Lung (tissue), 11 donors: ENCODE measurements at regions not wholly inside any gene's neighbourhood (a gene's known extent, or its start where the extent isn't known, plus 50 kb on each side); places are given as distances from the start of the nearest gene placed in this dataset.

Experiments used
- ATAC-seq: fragments of 200-7000 bp; cut with Tn5 transposase; one replicate; pipeline ENCODE4 v1.9.1; 2020; ENCODE audit warnings: moderate number of reproducible peaks; ENCODE audit not compliant: insufficient read depth, low FRiP score
- DNase-seq, 3 donors: peaks; one replicate each; pipeline ENCODE4 v3.0.0-alpha.2; 2013 to 2017
- H3K27ac ChIP-seq, 2 donors: one replicate each; pipeline ENCODE4 v1.5.1; 2013; ENCODE audit warnings: mild to moderate bottlenecking in 2 of 2, moderate library complexity in 2 of 2, control low read depth in 1 of 2, inconsistent platforms in 1 of 2, low read depth in 1 of 2, low read length in 1 of 2
- H3K27me3 ChIP-seq, 3 donors: one replicate each; pipeline ENCODE4 v1.5.1; 2013; ENCODE audit warnings: low read length in 2 of 3; ENCODE audit not compliant: control insufficient read depth in 3 of 3, insufficient read depth in 3 of 3
- H3K36me3 ChIP-seq, 4 donors: one replicate each; pipeline ENCODE4 v1.5.1; 2013; ENCODE audit warnings: low read length in 4 of 4, mild to moderate bottlenecking in 1 of 4, moderate library complexity in 1 of 4; ENCODE audit not compliant: control insufficient read depth in 4 of 4, insufficient read depth in 4 of 4
- H3K4me1 ChIP-seq, 5 donors: one replicate each; pipeline ENCODE4 v1.5.1; 2013; ENCODE audit warnings: low read length in 5 of 5, mild to moderate bottlenecking in 2 of 5, moderate library complexity in 1 of 5; ENCODE audit not compliant: control insufficient read depth in 5 of 5, insufficient read depth in 5 of 5
- H3K4me3 ChIP-seq: one replicate; pipeline ENCODE4 v1.5.1; 2013; ENCODE audit warnings: mild to moderate bottlenecking, control low read depth, moderate library complexity
- H3K9ac ChIP-seq, 2 donors: one replicate each; pipeline ENCODE4 v1.5.1; 2013; ENCODE audit warnings: low read length in 2 of 2, control low read depth in 1 of 2; ENCODE audit not compliant: insufficient read depth in 1 of 2
- H3K9me3 ChIP-seq, 4 donors: one replicate each; pipeline ENCODE4 v1.5.1; 2013; ENCODE audit warnings: low read length in 3 of 4, mild to moderate bottlenecking in 1 of 4, moderate library complexity in 1 of 4; ENCODE audit not compliant: control insufficient read depth in 4 of 4, insufficient read depth in 3 of 4
- CTCF ChIP-seq: IDR thresholded peaks from 2 replicates; pipeline ENCODE4 v1.5.1; 2012; ENCODE audit warnings: mild to moderate bottlenecking; ENCODE audit errors: control extremely low read depth, extremely low read depth
- WGBS, 2 donors: extraction: QIAGEN DNeasy Blood & Tissue Kit; methylation state at CpG; one replicate each; pipeline ENCODE4 v1.1.7; 2013; 5-methylcytosine and 5-hydroxymethylcytosine counted together
- donor health status: control.
- donor health status: control.
- donor health status: Bipolar disorder and iron deficiency.
- donor health status: healthy.
- donor health status: DM: yes; HTN: yes; CAD: no.

- no peak for DNase-seq
- Histone ChIP-seq H3K27me3 (no peaks in the 10 kb centered on the region), H3K36me3 (no peaks in the 10 kb centered on the region), H3K27ac (no peak overlapping the region), H3K9ac (no peak overlapping the region), H3K4me1 (peaks cover 0 to 17% (median 7%) of the 10 kb centered on the region in 5 donors), H3K4me3 (no peak overlapping the region), H3K9me3 (no peaks in the 10 kb centered on the region)
- WGBS, 2 donors = 81 to 83% methylated on average over 2 of the region's 2 CpGs
- TF ChIP-seq CTCF = no peak
- no peak for ATAC-seq
Observed at GRCh38 chr17:13421581-13422130, 180.1 kb downstream of the HS3ST3A1 start.

GRCh38 chr17:13420878-13421277 is 180.9 kb downstream of the HS3ST3A1 start:
- peak overlapping the region in 1 of 2 donors; percentile 82 for H3K27ac ChIP-seq
- ATAC-seq = peak; percentile 52
- peak in 1 of 3 donors; percentile 36 for DNase-seq
- WGBS, 2 donors = 28 to 69% methylated on average over 2 of the region's 2 CpGs
- no peak for TF ChIP-seq CTCF
- no peaks in the 10 kb centered on the region for H3K9me3 ChIP-seq
- no peak overlapping the region for H3K9ac ChIP-seq
- H3K4me3 ChIP-seq = no peak overlapping the region
- no peaks in the 10 kb centered on the region for H3K36me3 ChIP-seq
- H3K4me1 ChIP-seq = peaks cover 0 to 24% (median 11%) of the 10 kb centered on the region in 5 donors
- H3K27me3 ChIP-seq = no peaks in the 10 kb centered on the region

GRCh38 chr17:13420418-13420826 is 181.3 kb downstream of the HS3ST3A1 start:
- Histone ChIP-seq H3K27ac (peak overlapping the region in 1 of 2 donors; percentile 82), H3K9me3 (no peaks in the 10 kb centered on the region), H3K27me3 (no peaks in the 10 kb centered on the region), H3K9ac (no peak overlapping the region), H3K36me3 (no peaks in the 10 kb centered on the region), H3K4me3 (no peak overlapping the region), H3K4me1 (peaks cover 0 to 29% (median 11%) of the 10 kb centered on the region in 5 donors)
- DNase-seq = no peak
- WGBS, 2 donors = 66 to 92% methylated on average over 1 of the region's 1 CpG
- no peak for TF ChIP-seq CTCF
- ATAC-seq = no peak

- ATAC-seq (no peak), DNase-seq (no peak)
- TF ChIP-seq CTCF = no peak
- WGBS, 2 donors = 87 to 93% methylated on average over 6 of the region's 6 CpGs
- Histone ChIP-seq H3K9ac (no peak overlapping the region), H3K4me1 (peaks cover 0 to 29% (median 11%) of the 10 kb centered on the region in 5 donors), H3K4me3 (no peak overlapping the region), H3K27ac (no peak overlapping the region), H3K9me3 (no peaks in the 10 kb centered on the region), H3K27me3 (no peaks in the 10 kb centered on the region), H3K36me3 (no peaks in the 10 kb centered on the region)
Observed at GRCh38 chr17:13419676-13420075, 182.1 kb downstream of the HS3ST3A1 start.
